ENCODE measurements at regions not wholly inside any gene's neighbourhood (a gene's known extent, or its start where the extent isn't known, plus 50 kb on each side); places are given as distances from the start of the nearest gene placed in this dataset.

DNA sequence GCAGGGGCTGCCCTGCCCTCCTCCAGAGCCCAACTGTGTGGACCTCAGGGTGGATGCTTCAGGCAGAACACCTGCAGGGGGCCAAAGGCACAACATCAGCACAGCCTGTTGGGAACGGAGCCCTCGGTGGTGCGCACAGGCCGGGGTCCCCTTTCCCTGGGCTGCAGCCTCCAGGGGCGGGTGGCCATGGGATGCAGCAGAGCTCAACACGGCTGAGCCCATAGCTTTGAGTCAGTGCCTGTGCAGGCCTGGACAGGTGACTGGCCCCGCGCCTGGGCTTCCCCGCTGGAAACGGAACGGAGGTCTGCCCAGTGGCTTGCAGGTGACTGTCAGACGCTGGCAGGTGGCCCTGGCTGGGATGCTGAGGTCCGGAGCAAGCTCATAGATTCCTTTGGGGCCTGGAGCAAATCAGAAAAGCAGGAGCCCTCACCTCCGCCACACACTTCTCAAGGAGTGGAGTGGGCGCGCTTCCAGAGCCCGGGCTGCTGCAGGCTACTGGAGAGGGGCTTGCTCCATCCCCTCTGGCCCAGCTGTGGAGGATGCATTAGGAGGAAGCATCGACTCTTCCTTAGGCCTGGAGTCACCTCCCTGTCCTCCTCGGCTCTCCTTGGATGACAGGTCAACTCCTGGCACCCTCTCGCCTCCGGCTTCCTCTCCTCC lies 69.8 kb upstream of the RNU6ATAC start:
- TF ChIP-seq POLR2A (IDR thresholded peaks at IDR 0.05): no peak
- TF ChIP-seq, protein P1, sequence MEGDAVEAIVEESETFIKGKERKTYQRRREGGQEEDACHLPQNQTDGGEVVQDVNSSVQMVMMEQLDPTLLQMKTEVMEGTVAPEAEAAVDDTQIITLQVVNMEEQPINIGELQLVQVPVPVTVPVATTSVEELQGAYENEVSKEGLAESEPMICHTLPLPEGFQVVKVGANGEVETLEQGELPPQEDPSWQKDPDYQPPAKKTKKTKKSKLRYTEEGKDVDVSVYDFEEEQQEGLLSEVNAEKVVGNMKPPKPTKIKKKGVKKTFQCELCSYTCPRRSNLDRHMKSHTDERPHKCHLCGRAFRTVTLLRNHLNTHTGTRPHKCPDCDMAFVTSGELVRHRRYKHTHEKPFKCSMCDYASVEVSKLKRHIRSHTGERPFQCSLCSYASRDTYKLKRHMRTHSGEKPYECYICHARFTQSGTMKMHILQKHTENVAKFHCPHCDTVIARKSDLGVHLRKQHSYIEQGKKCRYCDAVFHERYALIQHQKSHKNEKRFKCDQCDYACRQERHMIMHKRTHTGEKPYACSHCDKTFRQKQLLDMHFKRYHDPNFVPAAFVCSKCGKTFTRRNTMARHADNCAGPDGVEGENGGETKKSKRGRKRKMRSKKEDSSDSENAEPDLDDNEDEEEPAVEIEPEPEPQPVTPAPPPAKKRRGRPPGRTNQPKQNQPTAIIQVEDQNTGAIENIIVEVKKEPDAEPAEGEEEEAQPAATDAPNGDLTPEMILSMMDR (IDR thresholded peaks at IDR 0.05): no peak
- TF ChIP-seq POLR2AphosphoS5 (IDR thresholded peaks at IDR 0.05): no peak
